Naive thymus-derived CD4-positive, alpha-beta T cell (primary cell): ENCODE measurements at regions not wholly inside any gene's neighbourhood (a gene's known extent, or its start where the extent isn't known, plus 50 kb on each side); places are given as distances from the start of the nearest gene placed in this dataset.

Source experiments
- ATAC-seq: fragments of 150-1000 bp; cut with Tn5 transposase; 2 replicates; pipeline ENCODE4 v1.10.0; 2021; ENCODE audit warnings: mild to moderate bottlenecking, moderate library complexity
- CTCF ChIA-PET: fragments of 350-600 bp; sonication (Branson Sonifier 250); formaldehyde crosslinking; loops from one replicate; lab custom pipeline; 2021; ENCODE audit warnings: antibody characterized with exemption; lab: Charles Lee
- POLR2A ChIA-PET: fragments of 350-600 bp; sonication (Branson Sonifier 250); formaldehyde crosslinking; loops from one replicate; lab custom pipeline; 2021; ENCODE audit warnings: antibody characterized with exemption, inconsistent platforms; lab: Charles Lee
- DNase-seq, 9 donors: peaks; one replicate each; pipeline versions ENCODE4 v3.0.0 to v3.0.0-alpha.2; 2020 to 2022; ENCODE audit warnings: mixed read lengths in 1 of 9
- H3K27ac ChIP-seq: one replicate; pipeline ENCODE4 v1.7.0; 2013; ENCODE audit warnings: mild to moderate bottlenecking, low read depth, low read length, moderate library complexity
- H3K27me3 ChIP-seq, 2 donors: one replicate each; pipeline ENCODE4 v1.7.0; 2013; ENCODE audit warnings: low read length in 2 of 2, mild to moderate bottlenecking in 2 of 2, moderate library complexity in 2 of 2; ENCODE audit not compliant: control insufficient read depth in 2 of 2, insufficient read depth in 2 of 2
- H3K36me3 ChIP-seq, 3 experiments: 1 replicate in 2 of 3; 2 replicates in 1 of 3; pipeline ENCODE4 v1.7.0; 2013; ENCODE audit warnings: low read length in 3 of 3, mild to moderate bottlenecking in 3 of 3, moderate library complexity in 1 of 3; ENCODE audit not compliant: insufficient read depth in 3 of 3, control insufficient read depth in 2 of 3
- H3K4me1 ChIP-seq, 2 donors: one replicate each; pipeline ENCODE4 v1.7.0; 2013; ENCODE audit warnings: low read length in 2 of 2, mild to moderate bottlenecking in 2 of 2, moderate library complexity in 1 of 2; ENCODE audit not compliant: control insufficient read depth in 2 of 2, insufficient read depth in 2 of 2
- H3K4me3 ChIP-seq: 2 replicates; pipeline ENCODE4 v1.7.0; 2013; ENCODE audit warnings: mild to moderate bottlenecking, low read length
- H3K9me3 ChIP-seq, 3 experiments: 1 replicate in 2 of 3; 2 replicates in 1 of 3; pipeline ENCODE4 v1.7.0; 2013; ENCODE audit warnings: low read length in 3 of 3; ENCODE audit not compliant: control insufficient read depth in 2 of 3
- H3K27ac Mint-ChIP-seq, 9 donors: one replicate each; pipeline ENCODE4 v1.8.0; 2020 to 2022; ENCODE audit warnings: mixed read lengths in 9 of 9, mild to moderate bottlenecking in 8 of 9, moderate library complexity in 5 of 9, inconsistent platforms in 2 of 9
- H3K27me3 Mint-ChIP-seq, 5 donors: one replicate each; pipeline ENCODE4 v1.8.0; 2021 to 2022; ENCODE audit warnings: mixed read lengths in 5 of 5, mild to moderate bottlenecking in 1 of 5
- H3K36me3 Mint-ChIP-seq, 5 donors: one replicate each; pipeline ENCODE4 v1.8.0; 2020 to 2022; ENCODE audit warnings: mixed read lengths in 5 of 5, mild to moderate bottlenecking in 3 of 5, inconsistent platforms in 1 of 5
- H3K4me1 Mint-ChIP-seq, 7 donors: one replicate each; pipeline ENCODE4 v1.8.0; 2020 to 2022; ENCODE audit warnings: mixed read lengths in 7 of 7, mild to moderate bottlenecking in 3 of 7, inconsistent platforms in 1 of 7
- H3K4me3 Mint-ChIP-seq, 10 donors: one replicate each; pipeline ENCODE4 v1.8.0; 2020 to 2022; ENCODE audit warnings: mild to moderate bottlenecking in 10 of 10, mixed read lengths in 10 of 10, moderate library complexity in 6 of 10, inconsistent platforms in 2 of 10
- H3K9me3 Mint-ChIP-seq, 11 donors: one replicate each; pipeline ENCODE4 v1.8.0; 2020 to 2022; ENCODE audit warnings: mixed read lengths in 11 of 11, mild to moderate bottlenecking in 4 of 11, inconsistent platforms in 1 of 11, moderate library complexity in 1 of 11
- intact Hi-C, 2 donors: fragments of 100-400 bp; cut with micrococcal nuclease; formaldehyde crosslinking; loops; one replicate each; pipeline ENCODE4 v1.15.1; 2023

DNA sequence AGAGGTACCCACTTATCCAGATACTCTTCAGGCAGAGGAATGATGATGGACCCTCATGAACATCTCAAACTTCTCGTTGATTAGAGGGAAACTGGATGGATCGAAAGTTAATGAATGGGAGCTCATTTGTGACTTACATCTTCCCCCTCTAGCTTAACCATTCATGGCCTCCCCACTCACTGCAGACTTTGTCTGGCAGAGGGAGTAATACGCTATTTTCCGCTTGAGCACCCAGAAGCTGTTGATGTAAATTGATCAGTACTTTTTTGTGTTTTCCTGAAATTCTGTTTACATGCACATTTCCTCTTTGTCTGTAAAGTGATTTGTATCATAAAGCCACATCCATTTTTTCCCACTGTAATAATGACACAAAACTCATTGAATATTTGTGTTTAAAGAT, 239.1 kb upstream of the RBFOX1 start:
- H3K27ac ChIP-seq = no peak overlapping the region
- intact Hi-C loops = no loop called here
- Mint-ChIP-seq H3K4me1 (no peaks in the 10 kb centered on the region), H3K4me3 (no peak overlapping the region), H3K9me3 (peaks cover 0 to 22% (median 8%) of the 10 kb centered on the region in 11 donors), H3K27me3 (peaks cover 0 to 1% (median 0%) of the 10 kb centered on the region in 5 donors), H3K27ac (no peak overlapping the region), H3K36me3 (no peaks in the 10 kb centered on the region)
- ChIA-PET POLR2A (no interaction called here), CTCF (no interaction called here)
- no peak overlapping the region for H3K4me3 ChIP-seq
- H3K9me3 ChIP-seq = no peaks in the 10 kb centered on the region
- DNase-seq = no peak
- H3K27me3 ChIP-seq = no peaks in the 10 kb centered on the region
- no peaks in the 10 kb centered on the region for H3K36me3 ChIP-seq
- H3K4me1 ChIP-seq = no peaks in the 10 kb centered on the region
- ATAC-seq = no peak

- H3K4me3 Mint-ChIP-seq = no peak overlapping the region
- H3K27ac Mint-ChIP-seq = no peak overlapping the region
- ATAC-seq = no peak
Measured at GRCh38 chr16:7090628-7091115, 242.0 kb upstream of the RBFOX1 start.

GRCh38 chr16:7089751-7090150, 242.9 kb upstream of the RBFOX1 start:
- intact Hi-C loops = no loop called here
- Mint-ChIP-seq H3K27me3 (peaks cover 0 to 10% (median 4%) of the 10 kb centered on the region in 5 donors), H3K4me3 (no peak overlapping the region), H3K36me3 (no peaks in the 10 kb centered on the region), H3K4me1 (no peaks in the 10 kb centered on the region), H3K27ac (no peak overlapping the region), H3K9me3 (peaks cover 1 to 28% (median 13%) of the 10 kb centered on the region in 11 donors)
- H3K4me3 ChIP-seq = no peak overlapping the region
- H3K4me1 ChIP-seq = no peaks in the 10 kb centered on the region
- no peaks in the 10 kb centered on the region for H3K27me3 ChIP-seq
- H3K9me3 ChIP-seq = no peaks in the 10 kb centered on the region
- no peaks in the 10 kb centered on the region for H3K36me3 ChIP-seq
- CTCF ChIA-PET = no interaction called here
- H3K27ac ChIP-seq = no peak overlapping the region
- POLR2A ChIA-PET = no interaction called here
- DNase-seq (no peak), ATAC-seq (no peak)

More at GRCh38 chr16:7090628-7091115, 242.0 kb upstream of the RBFOX1 start:
- no peak overlapping the region for H3K27ac ChIP-seq
- H3K4me3 ChIP-seq = no peak overlapping the region
- Mint-ChIP-seq H3K27me3 (peaks cover 0 to 10% (median 4%) of the 10 kb centered on the region in 5 donors), H3K4me1 (no peaks in the 10 kb centered on the region), H3K9me3 (peaks cover 1 to 28% (median 12%) of the 10 kb centered on the region in 11 donors), H3K36me3 (no peaks in the 10 kb centered on the region)
- no peak for DNase-seq
- no peaks in the 10 kb centered on the region for H3K27me3 ChIP-seq
- POLR2A ChIA-PET = no interaction called here
- intact Hi-C loops = no loop called here
- no peaks in the 10 kb centered on the region for H3K9me3 ChIP-seq
- H3K36me3 ChIP-seq = no peaks in the 10 kb centered on the region
- CTCF ChIA-PET = no interaction called here
- H3K4me1 ChIP-seq = no peaks in the 10 kb centered on the region

DNA sequence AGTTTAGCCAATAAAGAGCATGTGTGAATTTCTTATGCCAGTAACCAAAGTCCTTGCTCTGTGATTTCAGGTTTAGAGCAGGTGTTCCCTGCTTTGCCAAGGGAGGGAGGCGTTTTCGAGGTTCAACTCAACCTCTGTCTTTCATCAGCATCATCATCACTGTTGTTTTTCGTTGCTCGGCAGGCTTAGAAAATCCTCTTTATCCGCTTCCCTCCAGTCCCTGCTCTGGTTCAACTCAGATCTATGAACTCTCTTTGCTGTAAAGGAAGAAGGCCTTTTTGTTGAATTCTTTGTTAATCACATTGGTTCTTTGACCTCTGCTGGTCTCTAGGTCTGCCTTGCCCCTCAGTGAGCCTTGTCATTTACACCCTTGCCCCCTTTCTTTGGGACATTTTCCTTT, 243.9 kb upstream of the RBFOX1 start:
- Mint-ChIP-seq H3K27ac (no peak overlapping the region), H3K27me3 (peaks cover 0 to 10% (median 4%) of the 10 kb centered on the region in 5 donors)

DNA sequence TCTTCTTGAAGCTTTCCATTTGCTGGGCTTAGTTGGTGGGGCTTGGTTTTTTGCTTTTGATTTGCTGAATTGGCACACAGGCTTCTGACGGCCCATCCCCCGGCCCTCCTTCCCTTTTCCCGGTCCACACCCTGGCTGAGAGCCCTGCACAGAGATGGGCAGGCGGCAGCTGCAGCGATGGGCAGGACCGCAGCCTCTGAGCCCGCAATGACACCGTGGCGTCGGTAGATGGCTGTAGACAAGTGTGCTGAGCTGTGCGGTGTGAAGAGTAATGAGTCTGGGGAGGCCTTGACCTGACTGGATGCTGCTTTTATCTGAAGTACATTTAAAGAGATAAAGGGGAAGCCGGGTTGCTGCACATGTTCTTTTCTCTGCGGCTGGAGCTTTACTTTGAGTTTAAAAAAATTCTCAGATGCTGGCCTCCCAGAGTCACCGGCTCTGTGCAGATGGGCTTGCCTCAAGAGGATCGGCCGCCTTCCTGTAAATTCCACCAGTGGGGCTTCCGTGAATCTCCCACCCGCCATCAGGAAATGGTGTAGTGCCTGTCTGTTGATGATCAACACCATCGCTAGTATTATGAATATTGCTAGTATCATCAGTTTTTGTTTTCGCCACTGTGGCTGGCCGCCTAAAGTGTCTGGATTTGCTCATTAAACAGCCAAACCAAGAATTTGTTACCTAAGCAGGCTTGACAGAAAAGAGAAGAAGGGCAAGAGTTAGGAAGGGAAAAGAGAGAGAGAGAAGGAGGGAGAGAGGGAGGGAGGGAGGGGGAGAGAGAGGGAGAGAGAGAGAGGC, 245.6 kb upstream of the RBFOX1 start:
- Histone ChIP-seq H3K27me3 (no peaks in the 10 kb centered on the region), H3K4me1 (no peaks in the 10 kb centered on the region)

More for the DNA sequence above, 243.9 kb upstream of the RBFOX1 start:
- Histone ChIP-seq H3K9me3 (no peaks in the 10 kb centered on the region), H3K27ac (no peak overlapping the region), H3K4me3 (no peak overlapping the region), H3K36me3 (no peaks in the 10 kb centered on the region), H3K27me3 (no peaks in the 10 kb centered on the region), H3K4me1 (no peaks in the 10 kb centered on the region)
- Mint-ChIP-seq H3K4me1 (no peaks in the 10 kb centered on the region), H3K4me3 (no peak overlapping the region), H3K36me3 (no peaks in the 10 kb centered on the region), H3K9me3 (peaks cover 1 to 21% (median 11%) of the 10 kb centered on the region in 11 donors)
- intact Hi-C loops = no loop called here
- ChIA-PET POLR2A (no interaction called here), CTCF (no interaction called here)
- DNase-seq (no peak), ATAC-seq (no peak)

GRCh38 chr16:7085776-7086175, 246.9 kb upstream of the RBFOX1 start:
- no peaks in the 10 kb centered on the region for H3K4me1 ChIP-seq
- POLR2A ChIA-PET = no interaction called here
- intact Hi-C loops = no loop called here
- Mint-ChIP-seq H3K9me3 (peaks cover 1 to 14% (median 7%) of the 10 kb centered on the region in 11 donors), H3K27ac (no peak overlapping the region), H3K27me3 (peaks cover 0 to 10% (median 4%) of the 10 kb centered on the region in 5 donors), H3K4me3 (no peak overlapping the region), H3K4me1 (no peaks in the 10 kb centered on the region), H3K36me3 (no peaks in the 10 kb centered on the region)
- no peak overlapping the region for H3K27ac ChIP-seq
- H3K4me3 ChIP-seq = no peak overlapping the region
- H3K27me3 ChIP-seq = no peaks in the 10 kb centered on the region
- no peak for ATAC-seq
- no peak for DNase-seq
- no peaks in the 10 kb centered on the region for H3K36me3 ChIP-seq
- H3K9me3 ChIP-seq = no peaks in the 10 kb centered on the region
- CTCF ChIA-PET = no interaction called here

More for the DNA sequence above, 245.6 kb upstream of the RBFOX1 start:
- ATAC-seq (no peak), DNase-seq (no peak)
- Histone ChIP-seq H3K4me3 (no peak overlapping the region), H3K27ac (no peak overlapping the region), H3K9me3 (no peaks in the 10 kb centered on the region), H3K36me3 (no peaks in the 10 kb centered on the region)
- no peaks in the 10 kb centered on the region for H3K4me1 Mint-ChIP-seq
- H3K27me3 Mint-ChIP-seq = peaks cover 0 to 10% (median 4%) of the 10 kb centered on the region in 5 donors
- intact Hi-C loops = no loop called here
- H3K27ac Mint-ChIP-seq = no peak overlapping the region
- H3K9me3 Mint-ChIP-seq = peaks cover 1 to 13% (median 6%) of the 10 kb centered on the region in 11 donors
- ChIA-PET CTCF (no interaction called here), POLR2A (no interaction called here)
- H3K4me3 Mint-ChIP-seq = no peak overlapping the region
- H3K36me3 Mint-ChIP-seq = no peaks in the 10 kb centered on the region

GRCh38 chr16:7083096-7083495, 249.5 kb upstream of the RBFOX1 start:
- Histone ChIP-seq H3K4me1 (no peaks in the 10 kb centered on the region), H3K4me3 (no peak overlapping the region), H3K27me3 (no peaks in the 10 kb centered on the region), H3K36me3 (no peaks in the 10 kb centered on the region), H3K27ac (no peak overlapping the region), H3K9me3 (peaks cover 0 to 5% (median 0%) of the 10 kb centered on the region in 3 experiments)
- CTCF ChIA-PET = no interaction called here
- H3K4me3 Mint-ChIP-seq = no peak overlapping the region
- peaks cover 5 to 18% (median 11%) of the 10 kb centered on the region in 11 donors for H3K9me3 Mint-ChIP-seq
- POLR2A ChIA-PET = no interaction called here
- H3K27ac Mint-ChIP-seq = no peak overlapping the region
- ATAC-seq = no peak
- H3K27me3 Mint-ChIP-seq = peaks cover 0 to 5% (median 4%) of the 10 kb centered on the region in 5 donors
- no peaks in the 10 kb centered on the region for H3K36me3 Mint-ChIP-seq
- intact Hi-C loops = no loop called here
- DNase-seq = no peak
- H3K4me1 Mint-ChIP-seq = no peaks in the 10 kb centered on the region
